ENCODE measurements at regions not wholly inside any gene's neighbourhood (a gene's known extent, or its start where the extent isn't known, plus 50 kb on each side); places are given as distances from the start of the nearest gene placed in this dataset.

GRCh38 chr17:15031975-15032374 is 233.2 kb downstream of the PMP22 start:
- Histone ChIP-seq H3K9me3 (no peaks in the 10 kb centered on the region), H3K36me3 (no peaks in the 10 kb centered on the region), H3K4me3 (no peak overlapping the region), H3K27me3 (no peaks in the 10 kb centered on the region), H3K27ac (no peak overlapping the region), H3K4me1 (no peaks in the 10 kb centered on the region)
- intact Hi-C loops (cut with DNase I): no loop called here
- WGBS (ENCODE audit: insufficient coverage, low coverage, low lambda C conversion rate, missing lambda C conversion rate): 70% methylated on average over 1 of the region's 3 CpGs
- DNase-seq: no peak
- ATAC-seq: no peak
- TF ChIP-seq CTCF (IDR thresholded peaks at IDR 0.05): no peak
- TF ChIP-seq POLR2A (IDR thresholded peaks at IDR 0.05): no peak

GRCh38 chr17:15029469-15029868 is 235.7 kb downstream of the PMP22 start:
- DNase-seq (no peak), ATAC-seq (no peak)
- no peaks in the 10 kb centered on the region for H3K36me3 ChIP-seq
- intact Hi-C loops (cut with DNase I): no loop called here
- WGBS (ENCODE audit: insufficient coverage, low coverage, low lambda C conversion rate, missing lambda C conversion rate): 40% methylated on average over 1 of the region's 1 CpG
- TF ChIP-seq CTCF (IDR thresholded peaks at IDR 0.05): no peak
- no peak for TF ChIP-seq POLR2A (IDR thresholded peaks at IDR 0.05)
- no peaks in the 10 kb centered on the region for H3K4me1 ChIP-seq
- H3K4me3 ChIP-seq: no peak overlapping the region
- no peak overlapping the region for H3K27ac ChIP-seq
- H3K27me3 ChIP-seq: no peaks in the 10 kb centered on the region
- H3K9me3 ChIP-seq: no peaks in the 10 kb centered on the region

GRCh38 chr17:15027853-15028252 is 237.3 kb downstream of the PMP22 start:
- WGBS (ENCODE audit: insufficient coverage, low coverage, low lambda C conversion rate, missing lambda C conversion rate): 95% methylated on average over 1 of the region's 1 CpG
- TF ChIP-seq CTCF (IDR thresholded peaks at IDR 0.05): no peak
- TF ChIP-seq POLR2A (IDR thresholded peaks at IDR 0.05): no peak
- Histone ChIP-seq H3K36me3 (no peaks in the 10 kb centered on the region), H3K27ac (no peak overlapping the region), H3K27me3 (no peaks in the 10 kb centered on the region), H3K4me3 (no peak overlapping the region), H3K9me3 (no peaks in the 10 kb centered on the region), H3K4me1 (no peaks in the 10 kb centered on the region)
- DNase-seq (no peak), ATAC-seq (no peak)
- intact Hi-C loops (cut with DNase I): no loop called here

DNA sequence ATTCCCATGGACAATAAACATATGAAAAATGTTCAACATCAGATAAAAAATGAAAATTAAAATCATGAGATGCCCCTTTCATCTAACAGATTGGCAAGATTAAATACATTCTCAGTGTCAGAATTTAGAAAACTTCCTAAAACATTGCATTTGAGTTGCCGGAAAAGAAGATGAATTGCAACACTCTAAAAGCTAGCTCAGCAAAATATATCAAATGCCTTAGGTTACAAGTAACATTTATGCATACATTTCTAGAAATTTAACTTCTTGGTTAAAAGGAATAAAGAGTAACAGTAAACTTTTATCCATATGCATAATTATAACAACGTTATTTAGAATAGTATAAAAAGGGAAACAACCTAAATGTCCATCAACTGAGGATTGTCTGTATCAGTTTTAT is 239.0 kb downstream of the PMP22 start:
- 39% methylated on average over 2 of the region's 2 CpGs for WGBS (ENCODE audit: insufficient coverage, low coverage, low lambda C conversion rate, missing lambda C conversion rate)

More for the DNA sequence above, 239.0 kb downstream of the PMP22 start:
- no peaks in the 10 kb centered on the region for H3K27me3 ChIP-seq
- H3K9me3 ChIP-seq: no peaks in the 10 kb centered on the region
- H3K4me3 ChIP-seq: no peak overlapping the region
- intact Hi-C loops (cut with DNase I): no loop called here
- H3K27ac ChIP-seq: no peak overlapping the region
- H3K4me1 ChIP-seq: no peaks in the 10 kb centered on the region
- H3K36me3 ChIP-seq: no peaks in the 10 kb centered on the region
- TF ChIP-seq CTCF (IDR thresholded peaks at IDR 0.05) (no peak), POLR2A (IDR thresholded peaks at IDR 0.05) (no peak)
- DNase-seq (no peak), ATAC-seq (no peak)

Data from right lobe of liver (tissue), 6 donors.